OCI-LY7 (cell line): ENCODE measurements at regions not wholly inside any gene's neighbourhood (a gene's known extent, or its start where the extent isn't known, plus 50 kb on each side); places are given as distances from the start of the nearest gene placed in this dataset.

ENCODE experiments used
- BruUV-seq: library from RNA; stranded (reverse); fragments of 400-500 nt; replicated peaks from 2 replicates; lab custom pipeline; 2021; lab: Mats Ljungman, UMichigan
- CTCF ChIA-PET: fragments of 300-600 bp; sonication (Branson Sonifier 250); formaldehyde crosslinking; loops from one replicate; lab custom pipeline; 2022; ENCODE audit warnings: antibody characterized with exemption; ENCODE audit not compliant: unreplicated experiment; lab: Charles Lee
- POLR2A ChIA-PET: fragments of 300-600 bp; sonication (Branson Sonifier 250); formaldehyde crosslinking; loops from one replicate; lab custom pipeline; 2022; ENCODE audit warnings: antibody characterized with exemption; lab: Charles Lee
- DNase-seq: peaks from one replicate; pipeline ENCODE4 v3.0.0-alpha.2; 2015; ENCODE audit warnings: low spot score
- H2AFZ ChIP-seq: fragments of 200-600 bp; sonication (generic), shearing (Covaris generic); 2 replicates; pipeline ENCODE4 v1.6.1; 2014; ENCODE audit warnings: mild to moderate bottlenecking, antibody characterized with exemption, low read length, moderate library complexity
- H3K27ac ChIP-seq: fragments of 200-600 bp; sonication (generic); 2 replicates; pipeline ENCODE4 v1.5.1; 2014; ENCODE audit warnings: mixed run types, low read depth, mild to moderate bottlenecking, moderate library complexity, low read length, inconsistent platforms; ENCODE audit not compliant: poor library complexity, severe bottlenecking
- H3K36me3 ChIP-seq: fragments of 200-600 bp; sonication (generic); 2 replicates; pipeline ENCODE4 v1.6.1; 2014; ENCODE audit warnings: mild to moderate bottlenecking, antibody characterized with exemption, low read length, moderate library complexity, mixed read lengths; ENCODE audit not compliant: insufficient read depth
- H3K4me1 ChIP-seq: fragments of 200-600 bp; sonication (generic); 2 replicates; pipeline ENCODE4 v1.5.1; 2014; ENCODE audit warnings: mild to moderate bottlenecking, low read length; ENCODE audit not compliant: insufficient read depth, poor library complexity, severe bottlenecking
- H3K4me2 ChIP-seq: fragments of 200-600 bp; sonication (generic); 2 replicates; pipeline ENCODE4 v1.6.1; 2014; ENCODE audit warnings: mild to moderate bottlenecking, low read length
- H3K4me3 ChIP-seq: fragments of 200-600 bp; sonication (generic); 2 replicates; pipeline ENCODE4 v1.5.1; 2014; ENCODE audit warnings: mild to moderate bottlenecking, low read depth, low read length; ENCODE audit not compliant: poor library complexity, severe bottlenecking
- H3K79me2 ChIP-seq: fragments of 200-600 bp; sonication (generic); 2 replicates; pipeline ENCODE4 v1.6.1; 2016; ENCODE audit warnings: low read depth, mild to moderate bottlenecking, low read length, moderate library complexity, mixed read lengths; ENCODE audit not compliant: insufficient read depth
- H3K9me2 ChIP-seq: fragments of 200-600 bp; sonication (generic); 2 replicates; pipeline ENCODE4 v1.6.1; 2016; ENCODE audit warnings: mild to moderate bottlenecking, low read length, mixed read lengths; ENCODE audit not compliant: insufficient read depth
- H3K9me3 ChIP-seq: fragments of 200-600 bp; sonication (generic); 2 replicates; pipeline ENCODE4 v1.6.1; 2014; ENCODE audit warnings: mild to moderate bottlenecking, mixed run types, low read length, mixed read lengths
- H4K20me1 ChIP-seq: fragments of 200-600 bp; sonication (generic); 2 replicates; pipeline ENCODE4 v1.6.1; 2014; ENCODE audit warnings: mild to moderate bottlenecking, antibody characterized with exemption, low read length, moderate library complexity, mixed read lengths; ENCODE audit not compliant: insufficient read depth
- CTCF ChIP-seq: fragments of 200-600 bp; sonication (generic); conservative IDR thresholded peaks from 2 replicates; pipeline ENCODE4 v1.5.1; 2014; ENCODE audit warnings: mild to moderate bottlenecking, antibody characterized with exemption, low read length, moderate library complexity, mixed read lengths
- EZH2phosphoT487 ChIP-seq: fragments of 200-600 bp; sonication (generic); IDR thresholded peaks from 2 replicates; pipeline ENCODE4 v1.6.1; 2018; ENCODE audit warnings: low read depth, borderline replicate concordance, mild to moderate bottlenecking, mixed run types, antibody characterized with exemption, low read length, moderate library complexity, mixed read lengths
- intact Hi-C: fragments of 100-400 bp; cut with micrococcal nuclease; formaldehyde crosslinking; loops from one replicate; pipeline ENCODE4 v1.10.0; 2022; ENCODE audit not compliant: unreplicated experiment

DNA sequence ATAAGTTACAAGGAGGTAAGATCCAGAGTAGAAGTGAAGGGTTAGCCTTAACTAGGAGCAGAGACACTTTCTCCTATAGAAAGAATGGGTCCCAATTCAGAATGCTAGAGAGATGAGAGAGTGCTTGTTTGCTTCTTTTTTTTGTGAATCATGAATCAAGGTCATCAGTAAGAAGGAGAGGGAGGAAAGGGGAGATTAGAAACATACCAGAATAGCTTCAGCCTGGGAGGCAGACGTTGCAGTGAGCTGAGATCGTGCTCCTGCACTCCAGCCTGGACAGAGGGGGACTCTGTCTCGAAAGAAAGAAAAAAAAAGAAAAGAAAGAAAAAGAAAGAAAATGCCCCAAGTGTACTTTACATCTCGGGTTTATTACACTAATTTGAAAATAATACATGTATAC is 55.8 kb upstream of the SLC35F5 start:
- Histone ChIP-seq H3K4me1 (no peaks in the 10 kb centered on the region), H3K9me3 (peaks cover 14% of the 10 kb centered on the region; the same call in 1 of the 2 replicates), H3K4me2 (no peak overlapping the region), H3K4me3 (no peak overlapping the region), H3K27ac (no peak overlapping the region), H2AFZ (no peak overlapping the region), H3K36me3 (no peaks in the 10 kb centered on the region; the same call in 1 of the 2 replicates), H4K20me1 (no peaks in the 10 kb centered on the region), H3K9me2 (no peaks in the 10 kb centered on the region), H3K79me2 (no peaks in the 10 kb centered on the region)
- TF ChIP-seq EZH2phosphoT487 (no peak), CTCF (no peak)
- POLR2A ChIA-PET, result no interaction called here
- intact Hi-C loops, result no loop called here
- no TSS peak for BruUV-seq
- CTCF ChIA-PET, result no interaction called here
- DNase-seq, result no peak

GRCh38 chr2:113809076-113809736 is 52.8 kb upstream of the SLC35F5 start:
- no peaks in the 10 kb centered on the region for H3K4me1 ChIP-seq
- H3K27ac ChIP-seq, result no peak overlapping the region
- TF ChIP-seq EZH2phosphoT487 (no peak), CTCF (no peak)
- H3K4me2 ChIP-seq, result no peak overlapping the region
- H3K4me3 ChIP-seq, result no peak overlapping the region
- DNase-seq, result no peak
- no peaks in the 10 kb centered on the region for H3K79me2 ChIP-seq
- POLR2A ChIA-PET, result interaction anchor here (0.9 to 1.3 kb wide), 3 partner anchors 10 to 126 kb away, joined by 3 to 4 read pairs (median 3); no protein-coding TSS in a partner anchor
- BruUV-seq, result no TSS peak
- no peaks in the 10 kb centered on the region; the same call in 1 of the 2 replicates for H3K36me3 ChIP-seq
- H3K9me3 ChIP-seq, result peaks cover 14% of the 10 kb centered on the region; the same call in 1 of the 2 replicates
- CTCF ChIA-PET, result no interaction called here
- H3K9me2 ChIP-seq, result no peaks in the 10 kb centered on the region
- no peaks in the 10 kb centered on the region for H4K20me1 ChIP-seq
- H2AFZ ChIP-seq, result no peak overlapping the region
- intact Hi-C loops, result no loop called here

DNA sequence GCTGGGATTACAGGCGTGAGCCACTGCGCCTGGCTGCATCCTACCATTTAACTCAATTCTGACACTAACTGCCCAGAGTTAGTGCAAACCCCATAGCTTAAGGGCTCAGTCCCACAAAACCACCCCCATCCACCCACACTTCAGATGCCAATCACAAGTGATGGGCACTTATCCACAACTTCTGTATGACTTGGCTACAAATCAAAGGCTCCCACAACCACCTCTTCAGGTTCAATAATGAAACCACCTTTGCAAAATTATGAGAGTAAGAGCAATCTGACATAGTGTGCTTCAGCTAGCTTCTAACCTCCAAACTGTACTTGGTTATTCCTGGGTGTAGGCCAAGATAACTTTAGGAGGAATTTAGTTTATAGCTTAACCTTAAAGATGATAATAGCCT is 51.3 kb upstream of the SLC35F5 start:
- no peaks in the 10 kb centered on the region for H4K20me1 ChIP-seq
- H3K4me2 ChIP-seq, result no peak overlapping the region
- no peaks in the 10 kb centered on the region for H3K9me2 ChIP-seq
- H3K36me3 ChIP-seq, result no peaks in the 10 kb centered on the region; the same call in 1 of the 2 replicates
- H3K27ac ChIP-seq, result no peak overlapping the region
- H3K9me3 ChIP-seq, result peaks cover 14% of the 10 kb centered on the region; the same call in 1 of the 2 replicates
- H2AFZ ChIP-seq, result no peak overlapping the region
- no peaks in the 10 kb centered on the region for H3K4me1 ChIP-seq
- DNase-seq, result no peak
- ChIA-PET POLR2A (interaction anchor here (0.6 to 1.0 kb wide), 2 partner anchors 14 to 36 kb away, joined by 3 to 5 read pairs; no protein-coding TSS in a partner anchor), CTCF (no interaction called here)
- H3K79me2 ChIP-seq, result no peaks in the 10 kb centered on the region
- H3K4me3 ChIP-seq, result no peak overlapping the region
- intact Hi-C loops, result no loop called here
- TF ChIP-seq EZH2phosphoT487 (no peak), CTCF (no peak)
- BruUV-seq, result no TSS peak
